MM.1S (cell line): ENCODE measurements at regions not wholly inside any gene's neighbourhood (a gene's known extent, or its start where the extent isn't known, plus 50 kb on each side); places are given as distances from the start of the nearest gene placed in this dataset.

Experiments used
- DNase-seq: peaks from one replicate; pipeline ENCODE4 v3.0.0-alpha.2; 2015
- H2AFZ ChIP-seq: fragments of 300-600 bp; sonication (generic); 2 replicates; pipeline ENCODE4 v1.6.0; 2016; ENCODE audit warnings: antibody characterized with exemption, low read length
- H3F3A ChIP-seq: fragments of 300-600 bp; sonication (generic); 2 replicates; pipeline ENCODE4 v1.6.1; 2016; ENCODE audit warnings: mild to moderate bottlenecking, antibody characterized with exemption, low read length, moderate library complexity, mixed read lengths; ENCODE audit not compliant: insufficient read depth
- H3K27ac ChIP-seq: fragments of 300-600 bp; sonication (generic); 2 replicates; pipeline ENCODE4 v1.5.1; 2016; ENCODE audit warnings: mild to moderate bottlenecking, low read length
- H3K27me3 ChIP-seq: fragments of 300-600 bp; sonication (generic); replicated peaks from 2 replicates; pipeline ENCODE4 v1.6.0; 2016; ENCODE audit warnings: low read length; ENCODE audit not compliant: insufficient read depth
- H3K36me3 ChIP-seq: fragments of 300-600 bp; sonication (generic); replicated peaks from 2 replicates; pipeline ENCODE4 v1.6.1; 2016; ENCODE audit warnings: mild to moderate bottlenecking, low read length, mixed read lengths; ENCODE audit not compliant: insufficient read depth
- H3K4me1 ChIP-seq: fragments of 300-600 bp; sonication (generic); 2 replicates; pipeline ENCODE4 v1.6.1; 2016; ENCODE audit warnings: low read length, mixed read lengths
- H3K4me2 ChIP-seq: fragments of 300-600 bp; sonication (generic); 2 replicates; pipeline ENCODE4 v1.6.0; 2016; ENCODE audit warnings: low read depth, low read length
- H3K4me3 ChIP-seq: fragments of 300-600 bp; sonication (generic); 2 replicates; pipeline ENCODE4 v1.5.1; 2016; ENCODE audit warnings: low read length, mixed read lengths
- H3K79me2 ChIP-seq: fragments of 300-600 bp; sonication (generic); 2 replicates; pipeline ENCODE4 v1.6.1; 2016; ENCODE audit warnings: mixed run types, low read length, mixed read lengths
- H3K9ac ChIP-seq: fragments of 300-600 bp; sonication (generic); 2 replicates; pipeline ENCODE4 v1.6.1; 2016; ENCODE audit warnings: low read length, mixed read lengths
- H3K9me2 ChIP-seq: fragments of 300-600 bp; sonication (generic); replicated peaks from 2 replicates; pipeline ENCODE4 v1.6.1; 2016; ENCODE audit warnings: mild to moderate bottlenecking, low read length, mixed read lengths; ENCODE audit not compliant: insufficient read depth
- H3K9me3 ChIP-seq: fragments of 300-600 bp; sonication (generic); replicated peaks from 2 replicates; pipeline ENCODE4 v1.6.1; 2016; ENCODE audit warnings: mild to moderate bottlenecking, low read length, mixed read lengths; ENCODE audit not compliant: insufficient read depth
- H4K20me1 ChIP-seq: fragments of 300-600 bp; sonication (generic); 2 replicates; pipeline ENCODE4 v1.6.1; 2016; ENCODE audit warnings: mild to moderate bottlenecking, low read length, moderate library complexity, mixed read lengths; ENCODE audit not compliant: insufficient read depth
- CTCF ChIP-seq: fragments of 300-600 bp; sonication (generic); IDR thresholded peaks from 2 replicates; pipeline ENCODE4 v1.5.1; 2016; ENCODE audit warnings: antibody characterized with exemption, low read length, mixed read lengths
- EZH2 ChIP-seq: fragments of 300-600 bp; sonication (generic); optimal IDR thresholded peaks from 2 replicates; pipeline ENCODE3; 2017; ENCODE audit warnings: low read depth, mild to moderate bottlenecking, antibody characterized with exemption, low read length, mixed read lengths
- EZH2phosphoT487 ChIP-seq: fragments of 300-600 bp; sonication (generic); IDR thresholded peaks from 2 replicates; pipeline ENCODE4 v1.6.1; 2018; ENCODE audit warnings: antibody characterized with exemption, low read length

DNA sequence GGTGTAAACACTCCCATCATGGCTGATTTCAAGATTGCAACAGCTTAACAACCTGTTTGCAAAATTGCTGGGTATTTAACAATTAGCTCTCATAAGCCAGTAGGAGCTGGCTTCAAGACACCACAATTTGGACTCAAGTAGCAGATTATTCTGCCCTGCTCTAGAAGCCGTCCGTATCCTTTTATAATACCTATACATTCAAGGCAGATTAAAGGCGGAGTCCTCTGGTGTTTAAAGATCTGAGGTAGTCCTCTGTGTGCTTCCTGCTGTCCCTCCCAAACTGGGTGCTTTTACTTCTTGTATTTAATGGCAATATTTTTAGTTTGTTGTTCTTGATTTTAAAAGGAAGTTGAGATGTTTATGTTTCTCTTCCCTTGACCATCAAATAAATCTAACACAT lies 62.2 kb upstream of the SOX4 start:
- Histone ChIP-seq H3K9ac (no peak overlapping the region), H2AFZ (no peak overlapping the region), H3K4me2 (no peak overlapping the region), H3K4me1 (no peaks in the 10 kb centered on the region), H4K20me1 (no peaks in the 10 kb centered on the region), H3K79me2 (no peaks in the 10 kb centered on the region), H3K9me2 (no peaks in the 10 kb centered on the region), H3F3A (no peaks in the 10 kb centered on the region), H3K27me3 (no peaks in the 10 kb centered on the region), H3K9me3 (no peaks in the 10 kb centered on the region), H3K27ac (no peak overlapping the region), H3K36me3 (no peaks in the 10 kb centered on the region), H3K4me3 (no peak overlapping the region)
- no peak for TF ChIP-seq CTCF
- no peak for TF ChIP-seq EZH2phosphoT487
- no peak for TF ChIP-seq EZH2
- no peak for DNase-seq

- no peak for DNase-seq
- no peaks in the 10 kb centered on the region for H3K36me3 ChIP-seq
Observed at GRCh38 chr6:21533678-21534077, 59.9 kb upstream of the SOX4 start.

GRCh38 chr6:21536280-21536766 lies 57.2 kb upstream of the SOX4 start:
- no peak for TF ChIP-seq EZH2
- TF ChIP-seq EZH2phosphoT487, result no peak
- no peak for TF ChIP-seq CTCF
- Histone ChIP-seq H3K36me3 (no peaks in the 10 kb centered on the region), H3K4me2 (no peak overlapping the region), H3K9me3 (no peaks in the 10 kb centered on the region), H3F3A (no peaks in the 10 kb centered on the region), H2AFZ (no peak overlapping the region), H3K4me3 (no peak overlapping the region), H3K27me3 (no peaks in the 10 kb centered on the region), H3K4me1 (no peaks in the 10 kb centered on the region), H4K20me1 (no peaks in the 10 kb centered on the region), H3K9ac (no peak overlapping the region), H3K79me2 (no peaks in the 10 kb centered on the region), H3K9me2 (no peaks in the 10 kb centered on the region), H3K27ac (no peak overlapping the region)
- DNase-seq, result no peak

More at GRCh38 chr6:21533678-21534077, 59.9 kb upstream of the SOX4 start:
- H3K4me1 ChIP-seq, result no peaks in the 10 kb centered on the region
- H3K27ac ChIP-seq, result no peak overlapping the region
- no peaks in the 10 kb centered on the region for H3F3A ChIP-seq
- H3K4me2 ChIP-seq, result no peak overlapping the region
- no peaks in the 10 kb centered on the region for H3K27me3 ChIP-seq
- H3K9me2 ChIP-seq, result no peaks in the 10 kb centered on the region
- no peaks in the 10 kb centered on the region for H4K20me1 ChIP-seq
- H3K79me2 ChIP-seq, result no peaks in the 10 kb centered on the region
- TF ChIP-seq CTCF, result no peak
- TF ChIP-seq EZH2, result no peak
- no peak overlapping the region for H3K4me3 ChIP-seq
- H3K9me3 ChIP-seq, result no peaks in the 10 kb centered on the region
- no peak overlapping the region for H2AFZ ChIP-seq
- no peak overlapping the region for H3K9ac ChIP-seq
